Sigmoid colon (tissue), 6 donors: ENCODE measurements at regions not wholly inside any gene's neighbourhood (a gene's known extent, or its start where the extent isn't known, plus 50 kb on each side); places are given as distances from the start of the nearest gene placed in this dataset.

Experiments
- DNase-seq: peaks from one replicate; pipeline ENCODE4 v3.0.0-alpha.2; 2019
- H3K27ac ChIP-seq, 4 donors: fragments of 200-600 bp; sonication (generic); one replicate each; pipeline ENCODE4 v1.5.1; 2016 to 2019; ENCODE audit warnings: mild to moderate bottlenecking in 1 of 4
- H3K27me3 ChIP-seq, 3 donors: fragments of 200-600 bp; sonication (generic); one replicate each; pipeline ENCODE4 v1.5.1; 2019; ENCODE audit warnings: mild to moderate bottlenecking in 1 of 3
- H3K36me3 ChIP-seq, 4 donors: fragments of 200-600 bp; sonication (generic); one replicate each; pipeline ENCODE4 v1.5.1; 2016 to 2019
- H3K4me1 ChIP-seq, 4 donors: fragments of 200-600 bp; sonication (generic); one replicate each; pipeline ENCODE4 v1.5.1; 2017 to 2019
- H3K4me3 ChIP-seq, 4 donors: fragments of 200-600 bp; sonication (generic); one replicate each; pipeline ENCODE4 v1.5.1; 2017 to 2019; ENCODE audit warnings: mild to moderate bottlenecking in 2 of 4, moderate library complexity in 1 of 4
- H3K9me3 ChIP-seq, 4 donors: fragments of 200-600 bp in 3 of 4; sonication (generic) in 3 of 4; one replicate each; pipeline versions ENCODE4 v1.5.1 to v1.6.1; 2013 to 2019
- EP300 ChIP-seq, 4 donors: sonication (generic); formaldehyde crosslinking; IDR thresholded peaks; one replicate each; pipeline ENCODE4 v1.6.1; 2017; ENCODE audit warnings: antibody characterized with exemption in 4 of 4
- POLR2A ChIP-seq, 2 donors: fragments of 450-650 bp; IDR thresholded peaks; one replicate each; pipeline ENCODE4 v1.6.1; 2016; ENCODE audit warnings: antibody characterized with exemption in 2 of 2, mild to moderate bottlenecking in 2 of 2, moderate library complexity in 2 of 2
- POLR2AphosphoS5 ChIP-seq, 4 donors: sonication (generic); formaldehyde crosslinking; IDR thresholded peaks; one replicate each; pipeline ENCODE4 v1.6.1; 2017; ENCODE audit warnings: antibody characterized with exemption in 4 of 4
- WGBS, 2 donors: extraction: QIAGEN DNeasy Blood & Tissue Kit; methylation state at CpG; one replicate each; pipeline ENCODE4 v1.1.7; 2013; 5-methylcytosine and 5-hydroxymethylcytosine counted together
- intact Hi-C: fragments of 100-400 bp; cut with DNase I; formaldehyde crosslinking; loops from one replicate; pipeline ENCODE4 v1.15.1; 2023
- TF ChIP-seq, protein P1 (sequence below), 4 experiments: fragments of 450-650 bp in 3 of 4; fragments of 200-600 bp in 1 of 4; IDR thresholded peaks; one replicate each; pipeline ENCODE4 v1.5.1; 2016 to 2019; ENCODE audit warnings: antibody characterized with exemption in 4 of 4, mild to moderate bottlenecking in 3 of 4, moderate library complexity in 2 of 4
- donor health status: healthy with polysubstance abuse.
- donor health status: healthy.

DNA sequence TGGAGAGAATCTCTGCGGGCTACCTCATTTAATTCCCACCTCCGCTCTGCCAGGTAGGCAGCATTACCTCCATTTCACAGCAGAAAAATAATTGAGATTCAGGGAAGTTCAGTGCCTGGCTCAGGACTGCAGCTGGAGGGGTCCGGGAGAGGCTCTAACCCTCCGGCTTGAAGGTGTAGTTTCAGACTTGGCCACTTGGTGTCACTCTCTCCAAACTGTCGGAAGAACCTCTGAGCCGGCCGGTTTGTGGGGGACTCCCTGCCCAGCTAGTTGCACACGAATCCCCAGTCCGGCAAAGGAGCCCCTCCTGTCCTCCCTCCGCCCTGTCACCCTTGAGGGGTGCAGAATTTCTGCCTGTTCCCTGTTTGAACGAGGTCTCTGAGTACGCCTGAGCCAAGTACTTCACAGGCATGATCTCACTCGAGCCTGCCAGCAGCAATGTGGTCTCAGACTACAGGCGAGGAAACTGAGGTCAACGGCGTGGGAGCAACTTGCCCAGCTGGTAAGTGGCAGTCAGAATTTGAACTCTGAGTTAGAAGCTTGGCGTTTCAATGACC, 144.7 kb upstream of the ZNF716 start:
- TF ChIP-seq, protein P1, sequence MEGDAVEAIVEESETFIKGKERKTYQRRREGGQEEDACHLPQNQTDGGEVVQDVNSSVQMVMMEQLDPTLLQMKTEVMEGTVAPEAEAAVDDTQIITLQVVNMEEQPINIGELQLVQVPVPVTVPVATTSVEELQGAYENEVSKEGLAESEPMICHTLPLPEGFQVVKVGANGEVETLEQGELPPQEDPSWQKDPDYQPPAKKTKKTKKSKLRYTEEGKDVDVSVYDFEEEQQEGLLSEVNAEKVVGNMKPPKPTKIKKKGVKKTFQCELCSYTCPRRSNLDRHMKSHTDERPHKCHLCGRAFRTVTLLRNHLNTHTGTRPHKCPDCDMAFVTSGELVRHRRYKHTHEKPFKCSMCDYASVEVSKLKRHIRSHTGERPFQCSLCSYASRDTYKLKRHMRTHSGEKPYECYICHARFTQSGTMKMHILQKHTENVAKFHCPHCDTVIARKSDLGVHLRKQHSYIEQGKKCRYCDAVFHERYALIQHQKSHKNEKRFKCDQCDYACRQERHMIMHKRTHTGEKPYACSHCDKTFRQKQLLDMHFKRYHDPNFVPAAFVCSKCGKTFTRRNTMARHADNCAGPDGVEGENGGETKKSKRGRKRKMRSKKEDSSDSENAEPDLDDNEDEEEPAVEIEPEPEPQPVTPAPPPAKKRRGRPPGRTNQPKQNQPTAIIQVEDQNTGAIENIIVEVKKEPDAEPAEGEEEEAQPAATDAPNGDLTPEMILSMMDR (IDR thresholded peaks at IDR 0.05): peak in 1 of 4 experiments; percentile 44
- no peak for TF ChIP-seq POLR2AphosphoS5 (IDR thresholded peaks at IDR 0.05)
- WGBS, 2 donors: 59 to 69% methylated on average over 17 of the region's 17 CpGs
- no peaks in the 10 kb centered on the region for H3K36me3 ChIP-seq
- no peak for DNase-seq
- no peaks in the 10 kb centered on the region for H3K27me3 ChIP-seq
- no peak overlapping the region for H3K4me3 ChIP-seq
- H3K4me1 ChIP-seq: no peaks in the 10 kb centered on the region
- H3K27ac ChIP-seq: no peak overlapping the region
- intact Hi-C loops: no loop called here
- peaks cover 0 to 19% (median 0%) of the 10 kb centered on the region in 4 donors for H3K9me3 ChIP-seq

DNA sequence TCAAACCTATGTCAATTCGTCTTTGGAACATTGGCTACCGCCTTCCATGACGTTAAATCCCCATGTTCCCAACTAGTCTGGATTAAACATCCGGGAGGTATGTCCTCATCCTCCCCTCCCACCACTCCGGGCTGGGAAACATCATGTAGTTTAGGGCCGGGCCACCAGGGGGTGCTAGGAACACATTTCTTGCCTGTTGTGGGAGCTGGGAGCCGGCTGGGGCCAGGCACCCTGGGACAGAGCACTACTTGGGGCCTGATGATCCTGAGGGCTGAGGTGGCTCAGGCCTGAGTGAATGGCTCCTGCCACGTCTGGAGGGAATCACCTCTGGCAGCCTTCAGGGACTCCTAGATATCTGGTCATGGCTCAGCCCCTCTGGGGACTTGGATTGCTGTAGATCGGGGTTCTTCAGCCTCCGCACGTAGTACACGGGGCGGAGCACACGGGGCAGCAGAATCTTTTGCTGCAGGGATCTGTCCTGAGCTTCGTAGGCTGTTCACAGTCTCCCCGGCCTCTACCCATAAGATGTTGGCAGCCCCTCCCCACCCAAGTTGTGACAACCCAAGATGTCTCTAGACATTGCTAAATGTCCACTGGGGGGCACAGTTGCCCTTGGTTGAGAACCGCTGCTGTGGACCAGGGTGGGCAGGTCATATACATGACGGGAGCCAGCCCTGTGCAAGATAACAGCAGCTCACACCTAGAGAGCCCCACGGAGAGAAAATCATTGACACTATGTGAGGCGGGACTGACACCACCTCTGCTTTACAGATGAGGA, 141.2 kb upstream of the ZNF716 start:
- no peak for DNase-seq
- Histone ChIP-seq H3K4me3 (no peak overlapping the region), H3K27me3 (no peaks in the 10 kb centered on the region), H3K9me3 (peaks cover 0 to 16% (median 0%) of the 10 kb centered on the region in 4 donors), H3K27ac (no peak overlapping the region), H3K36me3 (no peaks in the 10 kb centered on the region), H3K4me1 (no peaks in the 10 kb centered on the region)
- WGBS, 2 donors: 68 to 75% methylated on average over 20 of the region's 20 CpGs
- intact Hi-C loops: no loop called here
- TF ChIP-seq POLR2A (IDR thresholded peaks at IDR 0.05): no peak
- TF ChIP-seq, protein P1 (IDR thresholded peaks at IDR 0.05): no peak
- no peak for TF ChIP-seq POLR2AphosphoS5 (IDR thresholded peaks at IDR 0.05)
- TF ChIP-seq EP300 (IDR thresholded peaks at IDR 0.05): no peak

DNA sequence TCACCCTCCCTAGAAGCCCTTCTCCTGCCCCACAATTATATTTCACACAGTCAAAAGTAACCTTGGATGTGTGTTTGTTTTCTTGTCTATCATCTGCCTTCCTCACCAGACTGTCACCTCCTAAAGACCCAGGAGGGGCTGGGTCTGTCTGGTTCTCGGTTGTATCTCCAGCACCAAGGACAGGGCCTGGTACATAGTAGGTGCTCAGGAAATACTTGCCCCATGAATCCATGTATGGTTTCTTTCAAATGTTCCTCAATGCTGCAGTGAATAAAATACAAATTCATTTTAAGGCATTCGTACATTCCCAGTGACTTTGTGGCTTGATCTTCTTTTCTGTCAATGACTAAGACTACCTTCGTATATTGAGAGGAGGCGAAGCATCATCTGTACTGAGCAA, 122.9 kb upstream of the ZNF716 start:
- intact Hi-C loops: no loop called here
- H3K36me3 ChIP-seq: no peaks in the 10 kb centered on the region
- H3K27ac ChIP-seq: no peak overlapping the region
- peaks cover 0 to 13% (median 2%) of the 10 kb centered on the region in 4 donors for H3K9me3 ChIP-seq
- no peak for DNase-seq
- TF ChIP-seq POLR2AphosphoS5 (IDR thresholded peaks at IDR 0.05) (no peak), EP300 (IDR thresholded peaks at IDR 0.05) (no peak)
- TF ChIP-seq, protein P1 (IDR thresholded peaks at IDR 0.05): no peak
- no peak overlapping the region for H3K4me3 ChIP-seq
- 89 to 91% methylated on average over 4 of the region's 4 CpGs for WGBS, 2 donors
- H3K27me3 ChIP-seq: no peaks in the 10 kb centered on the region
- H3K4me1 ChIP-seq: no peaks in the 10 kb centered on the region

DNA sequence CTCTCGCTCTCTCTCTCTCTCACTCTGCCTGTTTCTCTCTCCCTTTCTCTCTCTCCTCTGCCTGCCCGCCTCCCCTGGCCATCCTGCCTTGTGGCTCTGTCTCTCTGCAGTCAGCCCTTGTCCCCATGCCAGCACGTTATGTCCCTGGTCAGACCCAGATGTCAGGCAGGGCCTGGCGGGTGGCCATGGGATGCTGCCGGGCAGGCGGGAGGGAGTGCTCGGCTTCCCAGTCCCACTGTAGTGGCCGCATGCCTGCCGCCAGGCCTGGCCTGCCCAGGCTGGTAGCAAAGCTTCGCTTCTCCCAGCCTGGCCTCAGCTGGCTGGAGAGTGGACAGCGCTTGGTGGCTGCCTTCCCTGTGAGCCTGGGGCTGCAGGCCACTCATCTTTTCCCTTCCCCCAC, 121.5 kb upstream of the ZNF716 start:
- DNase-seq: no peak
- intact Hi-C loops: no loop called here
- Histone ChIP-seq H3K4me3 (no peak overlapping the region), H3K36me3 (no peaks in the 10 kb centered on the region), H3K27me3 (no peaks in the 10 kb centered on the region), H3K27ac (no peak overlapping the region), H3K9me3 (peaks cover 0 to 13% (median 4%) of the 10 kb centered on the region in 4 donors), H3K4me1 (no peaks in the 10 kb centered on the region)
- WGBS, 2 donors: 86 to 87% methylated on average over 11 of the region's 11 CpGs
- TF ChIP-seq POLR2AphosphoS5 (IDR thresholded peaks at IDR 0.05) (no peak), POLR2A (IDR thresholded peaks at IDR 0.05) (no peak), EP300 (IDR thresholded peaks at IDR 0.05) (no peak)
- TF ChIP-seq, protein P1 (IDR thresholded peaks at IDR 0.05): no peak
